Activated CD4-positive, alpha-beta memory T cell treated with anti-CD3 and anti-CD28 coated beads for 36 hours (primary cell): ENCODE measurements at regions not wholly inside any gene's neighbourhood (a gene's known extent, or its start where the extent isn't known, plus 50 kb on each side); places are given as distances from the start of the nearest gene placed in this dataset.

Source experiments
- CTCF ChIA-PET: fragments of 350-600 bp; sonication (Branson Sonifier 250); formaldehyde crosslinking; loops from one replicate; lab custom pipeline; 2021; ENCODE audit warnings: antibody characterized with exemption, inconsistent platforms; lab: Charles Lee
- POLR2A ChIA-PET: fragments of 350-600 bp; sonication (Branson Sonifier 250); formaldehyde crosslinking; loops from one replicate; lab custom pipeline; 2021; ENCODE audit warnings: antibody characterized with exemption; lab: Charles Lee
- DNase-seq: peaks from one replicate; pipeline ENCODE4 v3.0.0-alpha.2; 2020
- H3K27ac Mint-ChIP-seq: one replicate; pipeline ENCODE4 v1.8.0; 2021; ENCODE audit warnings: mixed read lengths
- H3K27me3 Mint-ChIP-seq: one replicate; pipeline ENCODE4 v1.8.0; 2021; ENCODE audit warnings: mixed read lengths
- H3K36me3 Mint-ChIP-seq: one replicate; pipeline ENCODE4 v1.8.0; 2021; ENCODE audit warnings: mixed read lengths
- H3K4me1 Mint-ChIP-seq: one replicate; pipeline ENCODE4 v1.8.0; 2021; ENCODE audit warnings: low read depth, mixed read lengths
- H3K4me3 Mint-ChIP-seq: one replicate; pipeline ENCODE4 v1.8.0; 2021; ENCODE audit warnings: mild to moderate bottlenecking, mixed read lengths
- H3K9me3 Mint-ChIP-seq: one replicate; pipeline ENCODE4 v1.8.0; 2021; ENCODE audit warnings: mixed read lengths
- intact Hi-C: fragments of 100-400 bp; cut with micrococcal nuclease; formaldehyde crosslinking; loops from one replicate; pipeline ENCODE4 v1.15.1; 2023

GRCh38 chr15:77844798-77845446, 212.2 kb upstream of the LINGO1 start:
- no peak for DNase-seq
- Mint-ChIP-seq H3K27me3 (peaks cover 28% of the 10 kb centered on the region), H3K4me1 (no peaks in the 10 kb centered on the region), H3K4me3 (no peak overlapping the region), H3K36me3 (no peaks in the 10 kb centered on the region), H3K27ac (no peak overlapping the region), H3K9me3 (peaks cover 4% of the 10 kb centered on the region)
- intact Hi-C loops: no loop called here
- ChIA-PET CTCF (no interaction called here), POLR2A (no interaction called here)

GRCh38 chr15:77843546-77843945, 210.8 kb upstream of the LINGO1 start:
- no peaks in the 10 kb centered on the region for H3K4me1 Mint-ChIP-seq
- H3K27me3 Mint-ChIP-seq: peaks cover 24% of the 10 kb centered on the region
- ChIA-PET CTCF (no interaction called here), POLR2A (no interaction called here)
- intact Hi-C loops: no loop called here
- H3K27ac Mint-ChIP-seq: no peak overlapping the region
- H3K9me3 Mint-ChIP-seq: peaks cover 4% of the 10 kb centered on the region
- H3K36me3 Mint-ChIP-seq: no peaks in the 10 kb centered on the region
- H3K4me3 Mint-ChIP-seq: no peak overlapping the region
- no peak for DNase-seq

GRCh38 chr15:77840991-77841775, 208.5 kb upstream of the LINGO1 start:
- no peak overlapping the region for H3K27ac Mint-ChIP-seq
- DNase-seq: no peak
- H3K4me3 Mint-ChIP-seq: no peak overlapping the region
- ChIA-PET POLR2A (no interaction called here), CTCF (no interaction called here)
- no peaks in the 10 kb centered on the region for H3K4me1 Mint-ChIP-seq
- intact Hi-C loops: no loop called here
- peaks cover 18% of the 10 kb centered on the region for H3K27me3 Mint-ChIP-seq
- no peaks in the 10 kb centered on the region for H3K36me3 Mint-ChIP-seq
- peaks cover 4% of the 10 kb centered on the region for H3K9me3 Mint-ChIP-seq

GRCh38 chr15:77839970-77840905, 207.5 kb upstream of the LINGO1 start:
- intact Hi-C loops: no loop called here
- Mint-ChIP-seq H3K36me3 (no peaks in the 10 kb centered on the region), H3K27me3 (peaks cover 12% of the 10 kb centered on the region), H3K9me3 (peaks cover 4% of the 10 kb centered on the region), H3K4me1 (no peaks in the 10 kb centered on the region), H3K4me3 (no peak overlapping the region), H3K27ac (no peak overlapping the region)
- no peak for DNase-seq
- CTCF ChIA-PET: interaction anchor here (0.6 kb wide), 1 partner anchor 1804 kb away, joined by 3 read pairs; no protein-coding TSS in a partner anchor
- POLR2A ChIA-PET: no interaction called here

- CTCF ChIA-PET: no interaction called here
- no peak overlapping the region for H3K27ac Mint-ChIP-seq
- DNase-seq: no peak
- no peaks in the 10 kb centered on the region for H3K4me1 Mint-ChIP-seq
- H3K9me3 Mint-ChIP-seq: no peaks in the 10 kb centered on the region
- POLR2A ChIA-PET: no interaction called here
- H3K4me3 Mint-ChIP-seq: no peak overlapping the region
- intact Hi-C loops: no loop called here
- peaks cover 8% of the 10 kb centered on the region for H3K27me3 Mint-ChIP-seq
- H3K36me3 Mint-ChIP-seq: no peaks in the 10 kb centered on the region
Observed at GRCh38 chr15:77839456-77839855, 206.7 kb upstream of the LINGO1 start.

- peaks cover 8% of the 10 kb centered on the region for H3K27me3 Mint-ChIP-seq
- no peaks in the 10 kb centered on the region for H3K4me1 Mint-ChIP-seq
- H3K9me3 Mint-ChIP-seq: no peaks in the 10 kb centered on the region
- H3K4me3 Mint-ChIP-seq: no peak overlapping the region
- H3K27ac Mint-ChIP-seq: no peak overlapping the region
- DNase-seq: no peak
- CTCF ChIA-PET: no interaction called here
- H3K36me3 Mint-ChIP-seq: no peaks in the 10 kb centered on the region
- POLR2A ChIA-PET: no interaction called here
- intact Hi-C loops: no loop called here
Observed at GRCh38 chr15:77838595-77838994, 205.9 kb upstream of the LINGO1 start.

- Mint-ChIP-seq H3K9me3 (no peaks in the 10 kb centered on the region), H3K4me1 (no peaks in the 10 kb centered on the region), H3K4me3 (no peak overlapping the region), H3K36me3 (no peaks in the 10 kb centered on the region), H3K27me3 (peaks cover 8% of the 10 kb centered on the region), H3K27ac (no peak overlapping the region)
- ChIA-PET POLR2A (no interaction called here), CTCF (no interaction called here)
- DNase-seq: no peak
- intact Hi-C loops: no loop called here
Observed at GRCh38 chr15:77838061-77838460, 205.3 kb upstream of the LINGO1 start.

GRCh38 chr15:77837649-77838025, 204.9 kb upstream of the LINGO1 start:
- Mint-ChIP-seq H3K4me1 (no peaks in the 10 kb centered on the region), H3K27ac (no peak overlapping the region), H3K4me3 (no peak overlapping the region), H3K27me3 (peaks cover 8% of the 10 kb centered on the region), H3K9me3 (no peaks in the 10 kb centered on the region), H3K36me3 (no peaks in the 10 kb centered on the region)
- ChIA-PET CTCF (no interaction called here), POLR2A (no interaction called here)
- intact Hi-C loops: no loop called here
- no peak for DNase-seq

GRCh38 chr15:77836906-77837648, 204.4 kb upstream of the LINGO1 start:
- ChIA-PET CTCF (no interaction called here), POLR2A (no interaction called here)
- no peaks in the 10 kb centered on the region for H3K36me3 Mint-ChIP-seq
- H3K27ac Mint-ChIP-seq: no peak overlapping the region
- H3K9me3 Mint-ChIP-seq: no peaks in the 10 kb centered on the region
- no peaks in the 10 kb centered on the region for H3K4me1 Mint-ChIP-seq
- no peak for DNase-seq
- H3K27me3 Mint-ChIP-seq: peaks cover 8% of the 10 kb centered on the region
- intact Hi-C loops: no loop called here
- no peak overlapping the region for H3K4me3 Mint-ChIP-seq

- no peaks in the 10 kb centered on the region for H3K36me3 Mint-ChIP-seq
Observed at GRCh38 chr15:77836121-77836692, 203.5 kb upstream of the LINGO1 start.

GRCh38 chr15:77834276-77834990, 201.7 kb upstream of the LINGO1 start:
- Mint-ChIP-seq H3K9me3 (no peaks in the 10 kb centered on the region), H3K4me1 (no peaks in the 10 kb centered on the region), H3K27ac (no peak overlapping the region), H3K36me3 (no peaks in the 10 kb centered on the region), H3K4me3 (no peak overlapping the region), H3K27me3 (peaks cover 8% of the 10 kb centered on the region)
- POLR2A ChIA-PET: no interaction called here
- intact Hi-C loops: no loop called here
- DNase-seq: no peak
- CTCF ChIA-PET: no interaction called here

More at GRCh38 chr15:77836121-77836692, 203.5 kb upstream of the LINGO1 start:
- no peaks in the 10 kb centered on the region for H3K9me3 Mint-ChIP-seq
- ChIA-PET CTCF (no interaction called here), POLR2A (no interaction called here)
- no peak overlapping the region for H3K4me3 Mint-ChIP-seq
- intact Hi-C loops: no loop called here
- peaks cover 13% of the 10 kb centered on the region for H3K27me3 Mint-ChIP-seq
- H3K4me1 Mint-ChIP-seq: no peaks in the 10 kb centered on the region
- no peak overlapping the region for H3K27ac Mint-ChIP-seq
- no peak for DNase-seq
